IPS-NIHi7 (cell line): ENCODE measurements at regions not wholly inside any gene's neighbourhood (a gene's known extent, or its start where the extent isn't known, plus 50 kb on each side); places are given as distances from the start of the nearest gene placed in this dataset.

Source experiments
- DNase-seq: peaks from one replicate; pipeline ENCODE4 v3.0.0; 2012; ENCODE audit warnings: mixed read lengths; ENCODE audit errors: extremely low spot score

DNA sequence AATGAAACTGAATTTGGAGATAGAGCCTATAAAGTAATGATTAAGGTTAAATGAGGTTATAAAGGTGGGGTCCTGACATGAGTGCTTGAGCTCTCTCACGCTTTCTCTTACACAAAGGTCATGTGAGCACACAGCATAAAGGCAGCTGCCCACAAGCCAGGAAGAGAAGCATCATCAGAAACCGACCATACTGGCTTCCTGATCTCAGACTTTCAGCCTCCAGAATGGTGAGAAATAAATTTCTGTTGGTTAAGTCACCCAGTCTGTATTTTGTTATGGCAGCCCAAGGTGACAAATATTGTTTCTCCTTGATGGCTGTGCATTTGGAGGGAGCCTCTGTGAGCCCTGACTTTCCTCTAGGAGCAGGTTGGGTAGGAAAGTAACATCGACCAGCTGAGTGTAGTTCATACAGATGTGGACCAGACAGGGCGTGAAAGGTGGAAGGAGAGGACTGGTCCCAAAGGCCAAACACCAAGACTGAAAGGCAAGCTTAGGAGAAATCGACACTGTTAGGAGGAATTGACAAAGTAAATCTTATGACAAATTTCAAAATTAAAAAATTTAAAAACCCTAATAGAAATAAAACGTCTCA lies 97.6 kb upstream of the SLC38A2 start:
- DNase-seq = no peak

DNA sequence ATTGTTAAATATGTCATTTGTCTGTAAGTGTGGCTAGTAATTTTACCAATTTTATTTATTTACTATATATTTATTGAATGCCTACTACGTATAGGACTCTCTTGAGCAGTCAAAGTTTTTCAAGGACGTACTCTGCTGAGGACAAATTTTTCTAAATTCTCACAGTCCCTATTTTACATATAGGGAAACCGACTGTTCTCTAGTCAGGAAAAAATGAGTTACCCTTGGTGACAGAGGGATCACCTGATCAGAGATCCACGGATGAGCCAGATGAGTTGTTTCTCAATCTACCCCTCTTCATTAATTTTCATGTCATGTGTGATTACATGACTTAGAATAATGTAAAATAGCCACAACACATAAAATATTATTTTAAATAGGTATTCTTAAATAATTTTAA lies 96.2 kb upstream of the SLC38A2 start:
- no peak for DNase-seq

DNA sequence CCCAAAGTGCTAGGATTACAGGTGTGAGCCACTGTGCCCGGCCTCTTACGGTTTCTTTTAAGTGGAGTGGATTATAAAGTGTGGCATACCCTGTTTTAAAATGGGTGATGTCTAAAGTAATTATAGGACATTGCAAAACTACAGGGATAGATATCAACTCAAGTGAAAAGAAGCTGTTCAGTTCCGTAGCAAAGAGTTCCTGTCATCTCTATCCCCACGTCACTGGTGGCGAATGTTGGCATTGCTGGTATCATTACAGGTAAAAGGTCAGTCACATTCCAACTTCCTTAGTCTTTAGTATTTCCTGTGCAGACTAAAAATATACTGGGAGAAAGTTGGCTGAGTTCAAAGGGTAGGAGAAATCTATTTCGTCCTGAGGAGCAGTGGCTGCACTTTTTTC lies 95.6 kb upstream of the SLC38A2 start:
- no peak for DNase-seq

DNA sequence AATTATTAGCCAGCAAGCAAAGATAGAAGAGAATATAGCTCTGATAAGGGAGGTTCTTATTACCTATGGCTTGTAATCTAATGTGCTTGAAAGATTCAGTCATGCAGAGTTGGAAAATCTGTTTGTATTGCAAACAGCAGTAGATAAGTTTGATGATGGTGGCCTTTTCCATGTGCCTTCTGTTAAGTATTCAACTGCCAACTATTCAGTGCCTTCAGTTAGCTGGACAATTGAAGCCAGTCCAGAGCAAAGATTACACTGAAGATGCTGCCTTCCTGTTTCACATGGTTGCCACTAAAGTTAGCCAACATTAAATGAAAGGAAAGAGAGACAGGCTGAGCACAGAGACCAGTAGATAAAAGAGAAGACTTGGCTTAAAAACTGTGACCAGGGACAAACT lies 92.7 kb upstream of the SLC38A2 start:
- no peak for DNase-seq

DNA sequence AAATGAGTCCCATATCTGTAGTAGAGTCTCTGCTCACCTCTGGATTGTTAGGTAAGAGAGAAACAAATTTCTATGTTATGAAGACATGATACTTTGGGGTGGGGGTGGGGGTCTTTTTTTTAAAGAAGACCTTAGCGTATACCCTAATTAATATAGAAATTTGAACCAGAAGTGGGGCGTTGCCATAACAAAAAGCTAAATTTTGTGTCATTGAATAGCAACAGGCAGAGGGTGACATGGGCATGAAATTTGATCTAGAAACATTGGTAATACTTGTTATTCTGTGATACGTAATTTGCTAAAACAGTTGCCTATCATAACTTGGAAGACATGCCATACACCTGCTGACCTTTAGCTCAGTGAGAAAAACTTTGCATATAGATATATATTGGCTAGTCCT lies 92.3 kb upstream of the SLC38A2 start:
- no peak for DNase-seq

DNA sequence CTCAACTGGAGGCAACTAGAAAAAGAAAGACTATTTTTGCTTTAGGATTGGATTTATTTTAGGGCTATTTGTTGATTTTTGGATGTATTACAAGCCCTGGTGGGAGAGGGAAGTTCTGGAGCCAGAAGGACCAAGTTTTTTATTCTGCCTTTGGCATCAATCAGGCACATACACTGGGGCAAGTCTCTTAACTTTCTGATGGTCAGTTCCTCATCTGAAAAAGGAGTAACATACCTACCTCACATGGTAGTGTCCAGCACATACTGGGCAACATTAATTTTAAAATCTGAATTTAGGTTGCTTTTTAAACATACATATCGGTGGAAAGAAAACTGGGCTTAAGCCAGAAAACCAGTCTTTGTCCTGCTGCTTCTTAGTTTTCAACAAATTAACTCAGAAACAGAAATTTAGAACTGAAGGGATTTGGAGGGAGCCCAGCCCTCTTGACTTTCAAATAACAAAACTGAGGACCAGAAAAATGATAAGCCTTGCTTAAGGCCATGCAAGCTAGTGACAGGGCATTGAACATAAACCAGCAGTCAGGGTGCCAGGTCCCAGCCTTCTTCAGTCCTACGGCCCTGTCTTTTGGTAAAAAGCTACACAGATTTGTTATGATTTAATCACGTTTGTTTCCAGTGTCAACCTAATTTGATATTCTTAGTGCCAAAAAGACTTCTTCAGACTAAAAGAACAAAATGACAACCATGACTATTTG lies 90.2 kb upstream of the SLC38A2 start:
- no peak for DNase-seq

DNA sequence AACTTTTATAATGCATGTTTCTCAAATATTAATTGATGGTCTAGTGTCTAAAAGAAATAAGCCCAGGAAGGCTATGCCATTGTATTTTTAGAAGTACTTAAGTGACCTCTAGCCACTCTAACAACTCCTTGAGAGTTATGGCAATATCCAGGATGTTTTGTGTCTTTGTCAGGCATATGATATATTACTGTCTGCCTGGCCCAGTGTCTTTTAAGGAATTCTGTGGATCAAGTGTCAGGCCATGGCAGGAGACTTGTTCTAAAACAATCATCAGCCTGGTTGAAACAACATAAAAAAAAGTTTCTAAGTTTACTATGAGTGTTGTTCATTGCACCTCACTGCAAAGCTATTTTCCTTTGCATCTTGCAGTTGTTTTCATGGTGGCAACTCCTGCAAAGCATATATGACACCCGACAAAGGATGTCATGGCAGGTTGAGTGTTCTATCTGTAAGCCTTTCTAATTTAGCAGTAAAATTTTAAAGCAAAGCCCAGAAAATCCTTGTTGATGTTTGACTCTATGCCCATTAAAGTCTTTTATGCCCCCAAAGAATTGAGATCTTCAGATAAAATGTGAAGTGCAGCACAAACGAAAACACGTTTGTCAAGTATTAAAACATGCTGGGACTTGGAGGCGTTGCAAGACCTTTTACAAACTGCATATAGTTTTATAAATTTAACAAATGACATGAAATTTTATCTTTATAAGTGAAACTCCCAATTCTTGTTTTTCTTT lies 89.5 kb upstream of the SLC38A2 start:
- DNase-seq = no peak

DNA sequence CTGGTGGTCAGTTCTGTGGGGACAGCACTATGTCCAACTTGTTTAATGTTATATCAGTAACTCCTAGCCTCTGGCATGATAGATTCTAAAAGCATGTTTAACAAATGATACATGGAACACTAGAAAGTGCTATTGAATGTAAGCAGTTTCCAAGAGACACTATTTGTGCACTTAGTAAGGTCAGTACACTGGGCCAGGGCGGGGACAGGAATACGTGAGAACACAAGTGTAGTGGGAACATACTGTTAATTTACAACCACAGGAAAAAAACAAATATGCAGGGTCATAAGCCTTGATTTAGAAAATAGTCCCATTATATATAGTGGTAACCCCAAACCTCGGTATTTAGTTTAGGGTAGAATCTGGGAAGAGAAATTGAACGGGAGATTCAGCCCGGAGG lies 88.9 kb upstream of the SLC38A2 start:
- DNase-seq = no peak

DNA sequence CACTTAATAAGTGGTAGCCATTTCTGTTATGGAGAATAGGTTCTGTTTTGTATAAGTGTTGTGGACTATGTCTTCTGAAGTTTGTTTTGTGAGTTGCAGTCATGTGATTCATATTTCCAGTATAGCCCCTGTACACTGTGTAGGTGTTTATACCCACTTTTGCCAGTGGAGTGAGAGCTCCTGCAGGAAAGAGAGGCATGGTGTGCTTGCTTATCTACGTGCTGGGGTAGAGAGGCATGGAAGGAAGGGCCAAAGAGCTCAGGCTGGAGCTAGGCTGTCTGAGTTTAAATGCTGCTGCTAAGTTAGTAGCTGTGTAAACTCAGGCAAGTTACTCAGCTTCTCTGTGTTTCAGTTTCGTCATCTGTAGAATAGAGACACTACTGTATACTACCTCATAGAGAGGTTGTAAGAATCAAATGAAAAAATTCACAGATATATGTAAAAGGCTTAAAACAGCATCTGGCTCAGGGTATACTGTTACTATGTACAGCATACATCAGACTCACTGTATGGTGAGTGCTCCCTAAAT lies 88.2 kb upstream of the SLC38A2 start:
- DNase-seq = no peak

DNA sequence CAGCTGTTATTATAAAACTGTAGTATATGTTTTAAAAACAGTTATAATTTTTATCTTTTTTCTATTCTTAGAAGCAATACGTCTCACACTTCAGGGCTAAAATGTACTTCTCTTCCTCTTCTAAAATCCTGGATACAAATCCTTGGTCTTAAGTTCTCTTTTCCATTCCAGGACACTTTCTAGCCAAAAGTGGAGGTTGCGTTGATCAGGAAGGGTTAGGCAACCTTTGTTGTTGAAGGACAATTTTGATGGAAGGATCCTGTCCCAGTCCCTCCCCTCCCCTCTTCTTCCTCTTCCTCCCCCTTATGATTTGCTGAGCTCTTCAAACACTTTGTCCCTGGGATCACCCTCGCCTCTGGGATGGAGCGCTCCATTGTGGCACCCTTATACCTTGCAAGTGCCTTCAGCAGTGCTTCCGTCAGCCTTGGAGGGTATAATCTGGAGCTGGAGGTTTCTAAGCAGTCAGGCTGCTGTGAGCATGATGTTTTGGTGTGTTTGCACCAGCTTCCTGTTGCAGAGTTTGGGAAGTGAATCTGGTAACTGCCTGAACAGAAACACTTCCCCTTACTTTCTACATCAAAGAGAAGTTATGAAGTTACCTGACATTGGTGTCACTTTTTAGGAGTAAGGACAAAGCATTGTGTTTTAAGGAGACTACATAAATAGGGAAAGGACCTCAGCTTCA lies 87.4 kb upstream of the SLC38A2 start:
- no peak for DNase-seq

DNA sequence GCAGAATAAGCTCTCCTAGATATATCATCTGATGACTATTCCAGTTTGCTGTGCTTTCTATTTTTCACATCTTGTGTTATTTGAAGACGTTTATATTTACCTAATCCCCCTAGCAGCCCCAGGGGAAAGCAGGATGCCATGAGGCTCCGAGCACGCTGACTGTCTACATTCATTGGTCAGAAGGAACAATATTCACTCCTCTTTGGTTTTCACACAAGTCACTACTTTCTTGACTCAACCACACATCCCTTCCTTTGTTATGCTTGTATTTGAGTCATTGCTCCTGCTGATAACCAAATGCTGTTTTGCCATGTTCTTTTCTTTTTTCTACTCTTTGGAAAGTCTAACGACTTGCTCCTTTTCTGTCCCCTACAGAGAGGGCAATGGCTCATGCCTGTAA lies 86.5 kb upstream of the SLC38A2 start:
- peak; percentile 27 for DNase-seq

DNA sequence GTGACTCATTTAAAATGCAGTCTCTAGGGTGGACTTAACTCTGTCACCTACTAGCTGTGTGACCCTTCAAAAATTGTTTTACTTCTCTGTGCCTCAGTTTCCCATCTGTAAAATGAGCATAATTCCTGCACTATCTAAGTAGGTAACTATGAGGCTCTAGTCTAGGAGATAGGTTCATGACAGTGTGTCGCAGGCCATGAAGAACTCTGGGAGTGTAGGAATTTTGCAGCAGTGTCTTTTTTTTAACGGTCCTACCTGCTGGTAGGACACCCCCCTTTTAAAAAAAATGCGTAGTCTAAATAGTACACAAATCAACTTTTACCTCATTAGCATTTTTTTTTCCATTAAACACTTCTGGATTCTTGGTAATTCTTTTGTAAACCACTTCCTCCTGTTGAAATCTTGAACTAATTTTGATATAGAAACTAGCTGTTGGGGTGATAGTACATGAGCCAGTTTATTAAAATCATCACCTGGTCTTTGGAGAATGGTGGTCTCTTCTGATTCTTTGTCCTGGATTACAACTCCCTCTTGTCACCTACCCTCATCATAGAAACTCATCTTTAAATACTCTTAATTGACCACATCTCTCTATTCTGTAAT lies 86.0 kb upstream of the SLC38A2 start:
- DNase-seq = no peak

DNA sequence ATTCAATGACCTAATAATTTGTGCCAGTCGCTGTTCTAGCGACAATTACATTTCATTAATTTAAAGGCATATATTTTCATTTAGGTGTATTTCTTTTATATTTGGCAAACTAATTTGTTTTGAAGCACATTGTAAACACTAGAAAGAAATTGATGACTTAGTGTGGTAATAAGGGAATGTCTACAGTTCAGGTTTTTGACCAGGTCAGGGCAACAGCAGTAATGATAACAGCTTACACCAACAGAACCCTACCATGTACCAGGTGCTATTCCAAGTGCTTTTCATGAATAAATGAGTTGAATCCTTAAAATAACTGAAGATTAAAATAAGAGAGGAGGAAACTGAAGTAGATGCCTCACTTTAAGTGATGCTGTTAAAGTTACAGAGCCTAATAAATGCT lies 85.4 kb upstream of the SLC38A2 start:
- no peak for DNase-seq

DNA sequence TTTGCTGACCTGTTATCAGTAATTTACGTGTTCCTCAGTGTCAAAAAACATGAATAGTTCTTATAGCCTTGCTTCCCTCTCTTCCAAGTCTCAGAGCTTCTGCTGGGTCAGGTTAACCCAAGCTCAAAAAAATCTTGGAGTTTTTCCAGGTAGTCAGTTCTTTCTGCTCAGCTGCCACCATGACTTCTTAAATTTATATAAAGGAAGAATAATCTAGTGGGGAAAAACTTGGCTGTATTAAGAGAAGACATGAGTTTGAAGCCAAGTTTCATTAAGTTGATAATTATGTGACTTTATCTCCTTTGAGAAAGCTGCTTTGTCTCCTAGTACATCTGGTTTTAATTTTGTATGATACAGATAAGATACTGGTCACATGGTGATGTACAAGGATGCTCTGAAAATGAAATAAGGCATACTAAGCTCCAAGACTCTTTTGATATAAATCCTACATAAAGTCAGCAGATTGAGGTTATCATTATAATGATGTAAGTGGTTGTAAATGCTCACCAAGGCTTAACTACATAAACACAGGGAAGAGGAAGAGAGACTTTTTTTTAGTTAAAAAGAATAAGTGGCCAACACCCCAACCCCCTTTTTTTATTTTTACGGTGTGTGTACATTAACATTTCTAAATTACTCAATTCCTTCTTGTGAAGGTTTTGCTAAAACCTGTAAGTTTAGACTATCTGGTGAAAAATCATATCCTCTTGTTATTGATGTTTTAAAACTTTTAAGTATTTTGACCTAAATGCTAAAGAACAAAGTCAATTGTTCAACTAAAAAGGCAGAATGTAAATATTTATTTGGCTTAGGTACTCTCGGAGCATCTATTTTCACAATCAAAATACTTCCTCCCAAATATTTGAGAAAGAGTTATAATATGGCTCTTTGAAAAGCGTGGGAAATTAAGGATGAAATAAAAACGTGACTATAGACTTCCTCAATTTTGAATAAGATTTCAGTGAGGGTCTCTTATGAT lies 84.1 kb upstream of the SLC38A2 start:
- no peak for DNase-seq

DNA sequence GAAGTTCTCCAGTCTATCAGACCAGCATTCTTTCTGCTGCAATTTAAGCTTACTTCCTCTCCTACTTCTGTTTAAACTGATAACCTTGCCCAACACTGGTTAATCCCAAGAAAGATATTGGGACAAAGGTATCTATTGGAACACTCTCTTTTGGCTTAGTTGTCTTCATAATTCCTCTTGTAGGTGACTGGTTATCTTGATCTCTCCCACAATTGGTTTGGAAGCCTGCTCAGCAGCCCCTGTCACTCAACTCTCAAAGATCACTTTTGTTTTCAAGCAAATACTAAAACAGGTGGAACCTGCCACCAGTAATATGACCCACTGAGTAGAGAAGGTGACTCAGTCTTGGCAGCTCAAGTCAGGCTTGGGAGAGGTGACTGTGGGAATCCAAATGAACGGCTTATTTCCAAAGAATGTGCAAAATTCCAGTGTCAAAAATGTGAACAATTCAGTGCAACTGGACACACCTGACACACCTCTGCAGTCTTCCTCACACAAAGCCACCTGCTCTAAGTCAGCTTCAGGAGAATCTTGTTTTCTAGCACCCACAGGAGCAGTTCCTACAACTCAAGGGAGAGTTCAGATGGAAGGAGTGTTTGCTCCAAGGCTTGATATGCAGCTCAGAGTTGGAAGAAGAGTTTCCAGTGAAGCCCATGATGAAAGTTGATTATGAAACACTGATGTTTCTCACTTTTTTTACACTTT lies 83.2 kb upstream of the SLC38A2 start:
- no peak for DNase-seq

DNA sequence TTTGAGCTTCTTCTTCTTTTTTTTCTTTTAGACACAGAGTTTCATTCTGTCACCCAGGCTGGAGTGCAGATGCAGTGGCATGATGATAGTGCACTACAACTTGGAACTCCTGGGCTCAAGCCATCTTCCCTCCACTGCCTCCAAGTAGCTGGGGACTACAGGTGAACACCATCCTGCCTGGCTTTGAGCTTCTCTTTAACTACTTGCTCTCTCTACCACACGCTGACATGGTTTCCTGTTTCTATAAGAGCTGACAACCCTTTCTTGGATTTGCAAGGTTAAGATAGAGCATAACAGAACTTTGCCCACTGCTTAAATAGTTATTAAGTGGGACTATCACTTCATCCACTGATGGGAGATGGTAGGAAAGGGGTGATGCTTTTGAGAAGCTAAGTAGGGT lies 82.4 kb upstream of the SLC38A2 start:
- DNase-seq = no peak

DNA sequence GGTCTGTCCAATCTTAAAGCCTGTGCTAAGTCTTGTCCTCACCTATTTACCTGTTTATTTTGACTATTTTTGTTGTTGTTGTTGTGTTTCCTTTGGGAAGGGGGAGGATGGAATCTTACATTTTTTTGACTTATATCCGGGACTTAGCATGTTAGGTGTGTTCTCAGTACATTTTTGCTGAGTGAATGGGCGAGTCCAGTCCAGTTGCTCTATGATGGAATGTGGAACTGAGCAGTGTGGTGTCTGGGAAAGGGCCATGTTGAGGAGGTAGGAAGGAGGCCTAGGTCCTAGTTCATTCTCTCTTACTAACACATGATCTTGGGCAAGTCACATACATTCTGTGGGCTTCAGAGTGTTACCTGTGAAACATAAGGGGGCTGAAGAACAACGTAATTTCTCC lies 80.9 kb upstream of the SLC38A2 start:
- DNase-seq = no peak

DNA sequence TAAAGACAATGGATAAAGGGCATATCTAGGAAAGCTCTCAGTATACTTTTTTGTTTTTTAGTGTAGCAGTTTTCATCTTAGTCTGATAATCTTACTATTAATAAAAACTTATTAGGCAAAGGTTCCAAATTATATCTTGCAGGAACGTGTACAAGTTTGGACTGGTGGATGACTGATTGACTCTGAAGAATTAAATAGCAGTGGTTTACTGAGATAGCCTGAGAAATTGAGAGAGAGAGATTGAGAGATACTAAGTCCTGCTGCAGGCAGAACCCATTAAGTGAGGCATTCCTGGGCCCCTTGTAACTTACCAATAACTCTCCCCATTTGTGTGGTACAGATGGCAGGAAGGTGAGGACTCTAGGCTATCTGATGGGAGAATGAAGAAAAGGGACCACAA lies 80.2 kb upstream of the SLC38A2 start:
- DNase-seq = no peak

DNA sequence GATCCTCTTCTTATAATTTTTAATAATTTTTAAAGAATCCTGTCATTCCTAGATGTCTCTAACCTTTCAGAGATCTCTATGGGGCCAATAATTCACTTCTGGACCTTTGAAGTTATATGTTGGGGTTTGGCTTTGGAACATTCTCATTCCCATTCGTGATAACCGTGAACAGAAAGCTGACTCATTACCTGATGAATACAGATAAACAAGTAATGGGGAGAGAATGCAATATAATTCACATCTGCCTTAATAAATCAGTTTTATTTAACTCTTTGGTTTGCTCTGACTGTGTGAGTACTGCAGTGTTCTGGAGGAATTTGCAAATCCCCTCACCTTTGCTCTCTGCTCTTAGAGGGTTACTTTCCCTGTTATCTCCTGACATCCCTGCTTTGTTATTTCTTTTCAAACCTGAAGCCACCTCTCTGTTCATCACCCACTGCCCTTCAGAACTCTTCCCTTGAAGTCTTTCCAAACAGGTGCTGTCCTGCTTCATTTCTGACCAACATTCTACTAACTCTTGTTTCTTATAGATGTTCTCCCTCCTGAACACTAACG lies 79.6 kb upstream of the SLC38A2 start:
- no peak for DNase-seq
